GM23248 (cell line): ENCODE measurements at regions not wholly inside any gene's neighbourhood (a gene's known extent, or its start where the extent isn't known, plus 50 kb on each side); places are given as distances from the start of the nearest gene placed in this dataset.

ENCODE experiments used
- EZH2 ChIP-seq: fragments of 200-600 bp; sonication (generic); IDR thresholded peaks from 2 replicates; pipeline ENCODE4 v1.6.1; 2018; ENCODE audit warnings: antibody characterized with exemption, mild to moderate bottlenecking; ENCODE audit not compliant: insufficient read depth, poor library complexity, severe bottlenecking
- EZH2phosphoT487 ChIP-seq: fragments of 200-600 bp; sonication (generic); IDR thresholded peaks from 2 replicates; pipeline ENCODE4 v1.6.1; 2018; ENCODE audit warnings: antibody characterized with exemption, moderate library complexity, mild to moderate bottlenecking, low read depth; ENCODE audit not compliant: insufficient read depth

GRCh38 chr4:53680168-53680567 is 88.9 kb upstream of the LNX1 start:
- no peak for TF ChIP-seq EZH2phosphoT487
- TF ChIP-seq EZH2: no peak
